ENCODE measurements at regions not wholly inside any gene's neighbourhood (a gene's known extent, or its start where the extent isn't known, plus 50 kb on each side); places are given as distances from the start of the nearest gene placed in this dataset.

DNA sequence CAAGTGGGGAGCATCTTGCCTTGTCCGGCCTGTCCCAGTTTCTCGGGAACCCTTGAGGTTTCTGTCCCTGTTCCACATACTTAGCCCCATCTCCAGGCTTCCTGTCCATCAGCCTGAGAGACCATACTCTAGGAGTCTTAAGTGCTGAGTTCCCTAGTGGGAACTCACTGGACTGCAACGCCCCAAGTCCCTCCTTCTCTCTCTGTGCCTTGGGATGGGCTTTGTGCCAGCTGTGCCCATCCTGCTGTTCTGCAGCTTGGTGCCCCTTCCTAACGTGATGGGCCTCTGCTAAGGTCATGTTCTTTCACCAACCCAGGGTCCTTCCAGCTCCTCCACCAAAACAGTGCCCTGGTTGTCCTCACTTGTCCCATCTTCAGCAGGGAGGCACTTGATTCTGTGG lies 222.3 kb upstream of the ANKRD55 start:
- no peak for TF ChIP-seq POLR2A (IDR thresholded peaks at IDR 0.05; ENCODE audit: extremely low read depth, insufficient read length)
- TF ChIP-seq, protein P1, sequence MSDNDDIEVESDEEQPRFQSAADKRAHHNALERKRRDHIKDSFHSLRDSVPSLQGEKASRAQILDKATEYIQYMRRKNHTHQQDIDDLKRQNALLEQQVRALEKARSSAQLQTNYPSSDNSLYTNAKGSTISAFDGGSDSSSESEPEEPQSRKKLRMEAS (IDR thresholded peaks at IDR 0.05; ENCODE audit: low read depth, low read length), result no peak
- no peak for TF ChIP-seq MYC (IDR thresholded peaks at IDR 0.05; ENCODE audit: low read depth, low read length)
- TF ChIP-seq, protein P2, sequence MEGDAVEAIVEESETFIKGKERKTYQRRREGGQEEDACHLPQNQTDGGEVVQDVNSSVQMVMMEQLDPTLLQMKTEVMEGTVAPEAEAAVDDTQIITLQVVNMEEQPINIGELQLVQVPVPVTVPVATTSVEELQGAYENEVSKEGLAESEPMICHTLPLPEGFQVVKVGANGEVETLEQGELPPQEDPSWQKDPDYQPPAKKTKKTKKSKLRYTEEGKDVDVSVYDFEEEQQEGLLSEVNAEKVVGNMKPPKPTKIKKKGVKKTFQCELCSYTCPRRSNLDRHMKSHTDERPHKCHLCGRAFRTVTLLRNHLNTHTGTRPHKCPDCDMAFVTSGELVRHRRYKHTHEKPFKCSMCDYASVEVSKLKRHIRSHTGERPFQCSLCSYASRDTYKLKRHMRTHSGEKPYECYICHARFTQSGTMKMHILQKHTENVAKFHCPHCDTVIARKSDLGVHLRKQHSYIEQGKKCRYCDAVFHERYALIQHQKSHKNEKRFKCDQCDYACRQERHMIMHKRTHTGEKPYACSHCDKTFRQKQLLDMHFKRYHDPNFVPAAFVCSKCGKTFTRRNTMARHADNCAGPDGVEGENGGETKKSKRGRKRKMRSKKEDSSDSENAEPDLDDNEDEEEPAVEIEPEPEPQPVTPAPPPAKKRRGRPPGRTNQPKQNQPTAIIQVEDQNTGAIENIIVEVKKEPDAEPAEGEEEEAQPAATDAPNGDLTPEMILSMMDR (IDR thresholded peaks at IDR 0.05; ENCODE audit: low read depth, low read length), result no peak
- H3K4me3 ChIP-seq (ENCODE audit: low read depth, low read length), result no peak overlapping the region
- DNase-seq (ENCODE audit: low read depth), result no peak

DNA sequence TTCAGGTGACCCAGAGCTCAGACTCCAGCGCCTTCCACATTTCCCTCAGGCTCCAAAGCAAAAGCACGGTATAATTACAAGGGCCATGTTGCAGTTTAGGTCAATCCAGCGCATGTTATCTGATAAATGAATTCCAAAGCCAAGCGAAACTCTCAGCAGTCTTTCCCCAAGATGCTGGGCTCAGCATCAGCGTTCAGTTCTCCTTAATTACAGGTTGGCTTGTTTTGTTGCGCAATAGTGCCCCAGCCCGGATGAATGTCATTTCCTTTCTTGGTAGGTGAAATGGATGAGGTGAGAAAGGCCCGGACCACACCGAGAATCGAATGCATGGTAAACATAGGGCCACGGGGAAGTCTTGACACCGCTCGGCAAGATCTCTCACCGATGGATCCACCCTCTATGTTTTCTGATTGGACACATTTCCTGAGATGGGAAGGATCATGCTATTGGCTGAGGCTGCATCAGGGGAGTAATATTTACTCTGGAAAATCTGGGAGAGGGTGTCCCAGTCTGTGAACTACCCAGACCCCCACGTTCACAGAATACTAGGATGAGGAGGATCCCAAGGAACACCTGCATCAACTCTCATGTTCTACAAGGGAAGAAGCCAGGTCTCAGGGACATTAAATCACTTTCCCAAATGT lies 221.2 kb upstream of the ANKRD55 start:
- TF ChIP-seq, protein P1 (IDR thresholded peaks at IDR 0.05; ENCODE audit: low read depth, low read length), result no peak
- TF ChIP-seq, protein P2 (IDR thresholded peaks at IDR 0.05; ENCODE audit: low read depth, low read length), result no peak
- TF ChIP-seq MYC (IDR thresholded peaks at IDR 0.05; ENCODE audit: low read depth, low read length) (no peak), POLR2A (IDR thresholded peaks at IDR 0.05; ENCODE audit: extremely low read depth, insufficient read length) (no peak)
- no peak overlapping the region for H3K4me3 ChIP-seq (ENCODE audit: low read depth, low read length)
- DNase-seq (ENCODE audit: low read depth), result no peak

DNA sequence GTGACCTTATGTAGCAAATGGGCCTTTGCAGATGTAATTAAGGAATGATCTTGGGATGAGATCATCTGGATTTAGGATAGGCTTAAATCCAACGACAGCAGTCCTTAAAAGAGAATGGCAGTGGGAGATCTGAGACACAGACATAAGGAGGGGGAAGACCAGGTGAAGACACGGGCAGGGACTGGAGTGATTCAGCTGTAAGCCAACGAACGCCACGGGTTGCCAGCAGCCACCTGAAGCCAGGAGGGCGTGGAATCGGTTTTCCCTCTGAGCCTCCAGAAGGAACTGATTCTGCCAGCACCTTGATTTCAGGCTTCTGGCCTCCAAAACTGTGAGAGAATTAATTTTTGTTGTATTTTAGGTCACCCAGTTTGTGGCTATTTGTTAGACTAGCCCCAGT lies 218.6 kb upstream of the ANKRD55 start:
- TF ChIP-seq, protein P1 (IDR thresholded peaks at IDR 0.05; ENCODE audit: low read depth, low read length), result no peak
- TF ChIP-seq MYC (IDR thresholded peaks at IDR 0.05; ENCODE audit: low read depth, low read length), result no peak
- TF ChIP-seq, protein P2 (IDR thresholded peaks at IDR 0.05; ENCODE audit: low read depth, low read length), result no peak
- no peak for TF ChIP-seq POLR2A (IDR thresholded peaks at IDR 0.05; ENCODE audit: extremely low read depth, insufficient read length)
- H3K4me3 ChIP-seq (ENCODE audit: low read depth, low read length), result no peak overlapping the region
- no peak for DNase-seq (ENCODE audit: low read depth)

DNA sequence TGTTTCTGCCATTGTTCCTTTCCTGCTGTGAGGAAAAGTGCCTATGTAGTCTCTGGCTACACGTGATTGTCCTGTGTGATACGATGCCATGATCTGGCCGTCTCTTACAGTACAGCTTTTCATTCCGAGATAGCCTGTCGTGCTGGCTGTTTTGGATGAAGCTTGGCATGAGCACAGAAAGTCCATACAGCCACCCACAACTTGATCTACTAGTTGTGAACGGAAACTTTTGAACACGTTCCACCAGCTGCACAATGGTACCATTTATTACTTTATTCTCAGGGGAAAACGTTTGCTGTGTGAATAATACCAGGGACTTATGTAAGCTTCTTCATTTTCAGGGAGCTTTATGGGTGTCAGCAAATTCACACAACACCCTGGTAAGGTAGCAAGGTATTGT lies 217.6 kb upstream of the ANKRD55 start:
- no peak for DNase-seq (ENCODE audit: low read depth)
- no peak for TF ChIP-seq POLR2A (IDR thresholded peaks at IDR 0.05; ENCODE audit: extremely low read depth, insufficient read length)
- no peak for TF ChIP-seq MYC (IDR thresholded peaks at IDR 0.05; ENCODE audit: low read depth, low read length)
- TF ChIP-seq, protein P1 (IDR thresholded peaks at IDR 0.05; ENCODE audit: low read depth, low read length), result no peak
- TF ChIP-seq, protein P2 (IDR thresholded peaks at IDR 0.05; ENCODE audit: low read depth, low read length), result no peak
- no peak overlapping the region for H3K4me3 ChIP-seq (ENCODE audit: low read depth, low read length)

DNA sequence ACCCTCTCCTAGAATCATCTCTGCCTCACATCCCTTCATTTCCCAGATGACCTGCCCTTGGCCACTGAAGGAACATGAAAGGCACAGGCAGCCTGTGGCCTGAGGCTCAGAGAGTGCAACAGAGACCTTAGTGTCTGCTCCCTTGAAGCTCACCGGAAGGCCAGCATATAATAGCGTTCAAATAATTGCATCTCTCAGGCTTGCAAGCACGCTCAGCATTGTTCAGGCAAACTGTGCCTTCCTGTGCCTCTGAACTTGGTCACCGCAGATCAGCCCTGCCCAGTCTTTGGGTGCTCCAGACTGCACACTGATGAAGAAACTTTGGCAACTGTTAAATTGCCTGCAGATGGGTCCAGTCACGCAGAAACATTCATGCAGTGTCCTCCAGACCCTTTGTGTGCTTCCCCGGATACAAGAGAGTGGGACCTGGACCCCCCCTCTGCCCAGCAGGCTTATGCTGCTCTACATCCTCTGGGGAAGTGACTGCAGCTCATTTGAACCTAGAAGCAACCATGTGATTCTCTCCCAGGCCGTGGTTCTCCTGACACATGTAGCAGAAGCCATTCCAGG lies 216.0 kb upstream of the ANKRD55 start:
- DNase-seq (ENCODE audit: low read depth), result no peak
- TF ChIP-seq, protein P1 (IDR thresholded peaks at IDR 0.05; ENCODE audit: low read depth, low read length), result no peak
- TF ChIP-seq POLR2A (IDR thresholded peaks at IDR 0.05; ENCODE audit: extremely low read depth, insufficient read length) (no peak), MYC (IDR thresholded peaks at IDR 0.05; ENCODE audit: low read depth, low read length) (no peak)
- TF ChIP-seq, protein P2 (IDR thresholded peaks at IDR 0.05; ENCODE audit: low read depth, low read length), result no peak
- H3K4me3 ChIP-seq (ENCODE audit: low read depth, low read length), result no peak overlapping the region
